T47D (cell line): ENCODE measurements at regions not wholly inside any gene's neighbourhood (a gene's known extent, or its start where the extent isn't known, plus 50 kb on each side); places are given as distances from the start of the nearest gene placed in this dataset.
"Not testable (repeated sequence)": the region's sequence is repeated elsewhere in the genome, so short reads cannot be mapped to it uniquely, and the experiment has no call there.

Experiments used
- DNase-seq, 2 experiments: peaks; one replicate each; pipeline versions ENCODE4 v3.0.0 to v3.0.0-alpha.2; 2011 to 2012; ENCODE audit warnings: low read depth in 1 of 2, low spot score in 1 of 2
- JUND ChIP-seq: IDR thresholded peaks from 2 replicates; pipeline ENCODE4 v1.6.1; 2012; ENCODE audit warnings: low read depth
- in situ Hi-C: cut with HindIII; loops from 2 replicates; pipeline ENCODE4 v1.10.0; 2016; ENCODE audit warnings: low sequenced_read_pairs, low pct_unique_long_range_greater_than_20kb

- TF ChIP-seq JUND = no peak
- in situ Hi-C loops = no loop called here
- DNase-seq = no peak
Observed at GRCh38 chr2:118755901-118756300, 91.5 kb downstream of the EN1 start.

- in situ Hi-C loops = no loop called here
- no peak for DNase-seq
- no peak for TF ChIP-seq JUND
Observed at GRCh38 chr2:118755384-118755783, 92.1 kb downstream of the EN1 start.

- no peak for DNase-seq
- in situ Hi-C loops = no loop called here
- no peak for TF ChIP-seq JUND
Observed at GRCh38 chr2:118752762-118753429, 94.6 kb downstream of the EN1 start.

- in situ Hi-C loops = no loop called here
- no peak for TF ChIP-seq JUND
- DNase-seq = no peak
Observed at GRCh38 chr2:118750959-118751565, 96.4 kb downstream of the EN1 start.

- TF ChIP-seq JUND = no peak
- in situ Hi-C loops = no loop called here
- DNase-seq = no peak
Observed at GRCh38 chr2:118748245-118748885, 99.1 kb downstream of the EN1 start.

GRCh38 chr2:118747637-118748036, 99.8 kb downstream of the EN1 start:
- in situ Hi-C loops = no loop called here
- DNase-seq = no peak
- TF ChIP-seq JUND = no peak

GRCh38 chr2:118747066-118747465, 100.4 kb downstream of the EN1 start:
- no peak for TF ChIP-seq JUND
- no peak for DNase-seq
- in situ Hi-C loops = no loop called here

GRCh38 chr2:118744682-118745181, 102.7 kb downstream of the EN1 start:
- DNase-seq, in situ Hi-C loops: not testable (repeated sequence)

- in situ Hi-C loops = no loop called here
Observed at GRCh38 chr2:118738524-118739308, 108.7 kb downstream of the EN1 start.

GRCh38 chr2:118738106-118738505, 109.3 kb downstream of the EN1 start:
- no peak for TF ChIP-seq JUND
- DNase-seq = no peak
- in situ Hi-C loops = no loop called here

More at GRCh38 chr2:118738524-118739308, 108.7 kb downstream of the EN1 start:
- TF ChIP-seq JUND = no peak
- DNase-seq = no peak

- no peak for DNase-seq
- in situ Hi-C loops = no loop called here
- no peak for TF ChIP-seq JUND
Observed at GRCh38 chr2:118737684-118738083, 109.8 kb downstream of the EN1 start.

GRCh38 chr2:118732432-118732831, 115.0 kb downstream of the EN1 start:
- no peak for DNase-seq
- in situ Hi-C loops = no loop called here
- TF ChIP-seq JUND = no peak

- no peak for TF ChIP-seq JUND
- DNase-seq = no peak
- in situ Hi-C loops = no loop called here
Observed at GRCh38 chr2:118731413-118731812, 116.0 kb downstream of the EN1 start.
